ENCODE measurements at regions not wholly inside any gene's neighbourhood (a gene's known extent, or its start where the extent isn't known, plus 50 kb on each side); places are given as distances from the start of the nearest gene placed in this dataset.

GRCh38 chr15:91765660-91766059 is 87.8 kb upstream of the SLCO3A1 start:
- Histone ChIP-seq H3K79me2 (ENCODE audit: low read length) (no peaks in the 10 kb centered on the region), H3K27me3 (ENCODE audit: low read length) (peaks cover 62% of the 10 kb centered on the region), H2AFZ (ENCODE audit: low read length) (no peak overlapping the region), H4K20me1 (ENCODE audit: low read length) (no peaks in the 10 kb centered on the region), H3K4me1 (ENCODE audit: insufficient read depth, low read length) (no peaks in the 10 kb centered on the region), H3K9me3 (ENCODE audit: low read length) (no peaks in the 10 kb centered on the region), H3F3A (ENCODE audit: low read length, unreplicated experiment) (no peaks in the 10 kb centered on the region), H3K9me2 (replicated peaks; ENCODE audit: low read length) (no peaks in the 10 kb centered on the region), H3K4me3 (ENCODE audit: low read length) (no peak overlapping the region), H3K9ac (ENCODE audit: low read length) (no peak overlapping the region), H3K27ac (ENCODE audit: low read length) (no peak overlapping the region), H3K36me3 (ENCODE audit: low read depth, low read length) (no peaks in the 10 kb centered on the region), H3K4me2 (ENCODE audit: low read length) (no peak overlapping the region)
- intact Hi-C loops (cut with micrococcal nuclease) = no loop called here
- DNase-seq (no peak), ATAC-seq (no peak)
- BruUV-seq (replicated peaks) = no TSS peak
- no peak for TF ChIP-seq EZH2phosphoT487 (IDR thresholded peaks at IDR 0.05; ENCODE audit: borderline replicate concordance, low read length)
- POLR2A ChIA-PET (ENCODE audit: unreplicated experiment) = no interaction called here
- CTCF ChIA-PET = no interaction called here

- ATAC-seq (no peak), DNase-seq (no peak)
- POLR2A ChIA-PET (ENCODE audit: unreplicated experiment) = no interaction called here
- Histone ChIP-seq H3K79me2 (ENCODE audit: low read length) (no peaks in the 10 kb centered on the region), H3K9ac (ENCODE audit: low read length) (no peak overlapping the region), H3K4me1 (ENCODE audit: insufficient read depth, low read length) (no peaks in the 10 kb centered on the region), H3K9me3 (ENCODE audit: low read length) (no peaks in the 10 kb centered on the region), H3K27me3 (ENCODE audit: low read length) (peaks cover 52% of the 10 kb centered on the region), H3K9me2 (replicated peaks; ENCODE audit: low read length) (no peaks in the 10 kb centered on the region), H2AFZ (ENCODE audit: low read length) (no peak overlapping the region), H3K4me3 (ENCODE audit: low read length) (no peak overlapping the region), H3K27ac (ENCODE audit: low read length) (no peak overlapping the region), H3K36me3 (ENCODE audit: low read depth, low read length) (no peaks in the 10 kb centered on the region), H3F3A (ENCODE audit: low read length, unreplicated experiment) (no peaks in the 10 kb centered on the region), H4K20me1 (ENCODE audit: low read length) (no peaks in the 10 kb centered on the region), H3K4me2 (ENCODE audit: low read length) (no peak overlapping the region)
- intact Hi-C loops (cut with micrococcal nuclease) = no loop called here
- CTCF ChIA-PET = no interaction called here
- BruUV-seq (replicated peaks) = no TSS peak
- no peak for TF ChIP-seq EZH2phosphoT487 (IDR thresholded peaks at IDR 0.05; ENCODE audit: borderline replicate concordance, low read length)
- no peak for TF ChIP-seq EZH2 (IDR thresholded peaks at IDR 0.05; ENCODE audit: low read length, unreplicated experiment)
- TF ChIP-seq, protein P1, sequence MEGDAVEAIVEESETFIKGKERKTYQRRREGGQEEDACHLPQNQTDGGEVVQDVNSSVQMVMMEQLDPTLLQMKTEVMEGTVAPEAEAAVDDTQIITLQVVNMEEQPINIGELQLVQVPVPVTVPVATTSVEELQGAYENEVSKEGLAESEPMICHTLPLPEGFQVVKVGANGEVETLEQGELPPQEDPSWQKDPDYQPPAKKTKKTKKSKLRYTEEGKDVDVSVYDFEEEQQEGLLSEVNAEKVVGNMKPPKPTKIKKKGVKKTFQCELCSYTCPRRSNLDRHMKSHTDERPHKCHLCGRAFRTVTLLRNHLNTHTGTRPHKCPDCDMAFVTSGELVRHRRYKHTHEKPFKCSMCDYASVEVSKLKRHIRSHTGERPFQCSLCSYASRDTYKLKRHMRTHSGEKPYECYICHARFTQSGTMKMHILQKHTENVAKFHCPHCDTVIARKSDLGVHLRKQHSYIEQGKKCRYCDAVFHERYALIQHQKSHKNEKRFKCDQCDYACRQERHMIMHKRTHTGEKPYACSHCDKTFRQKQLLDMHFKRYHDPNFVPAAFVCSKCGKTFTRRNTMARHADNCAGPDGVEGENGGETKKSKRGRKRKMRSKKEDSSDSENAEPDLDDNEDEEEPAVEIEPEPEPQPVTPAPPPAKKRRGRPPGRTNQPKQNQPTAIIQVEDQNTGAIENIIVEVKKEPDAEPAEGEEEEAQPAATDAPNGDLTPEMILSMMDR (conservative IDR thresholded peaks at IDR 0.05; ENCODE audit: low read depth, low read length) = no peak
These were observed 84.0 kb upstream of the SLCO3A1 start for GRCh38 chr15:91769476-91769875.

GRCh38 chr15:91769894-91770293 is 83.6 kb upstream of the SLCO3A1 start:
- POLR2A ChIA-PET (ENCODE audit: unreplicated experiment) = no interaction called here
- CTCF ChIA-PET = no interaction called here
- TF ChIP-seq EZH2phosphoT487 (IDR thresholded peaks at IDR 0.05; ENCODE audit: borderline replicate concordance, low read length) (no peak), EZH2 (IDR thresholded peaks at IDR 0.05; ENCODE audit: low read length, unreplicated experiment) (no peak)
- TF ChIP-seq, protein P1 (conservative IDR thresholded peaks at IDR 0.05; ENCODE audit: low read depth, low read length) = no peak
- Histone ChIP-seq H3K79me2 (ENCODE audit: low read length) (no peaks in the 10 kb centered on the region), H3K36me3 (ENCODE audit: low read depth, low read length) (no peaks in the 10 kb centered on the region), H3K4me3 (ENCODE audit: low read length) (no peak overlapping the region), H3F3A (ENCODE audit: low read length, unreplicated experiment) (no peaks in the 10 kb centered on the region), H4K20me1 (ENCODE audit: low read length) (no peaks in the 10 kb centered on the region), H3K9me2 (replicated peaks; ENCODE audit: low read length) (no peaks in the 10 kb centered on the region), H3K27ac (ENCODE audit: low read length) (no peak overlapping the region), H2AFZ (ENCODE audit: low read length) (no peak overlapping the region), H3K4me1 (ENCODE audit: insufficient read depth, low read length) (no peaks in the 10 kb centered on the region), H3K9me3 (ENCODE audit: low read length) (no peaks in the 10 kb centered on the region), H3K9ac (ENCODE audit: low read length) (no peak overlapping the region), H3K27me3 (ENCODE audit: low read length) (peaks cover 49% of the 10 kb centered on the region), H3K4me2 (ENCODE audit: low read length) (no peak overlapping the region)
- intact Hi-C loops (cut with micrococcal nuclease) = no loop called here
- BruUV-seq (replicated peaks) = no TSS peak
- no peak for DNase-seq
- ATAC-seq = no peak
